ENCODE measurements at regions not wholly inside any gene's neighbourhood (a gene's known extent, or its start where the extent isn't known, plus 50 kb on each side); places are given as distances from the start of the nearest gene placed in this dataset.

DNA sequence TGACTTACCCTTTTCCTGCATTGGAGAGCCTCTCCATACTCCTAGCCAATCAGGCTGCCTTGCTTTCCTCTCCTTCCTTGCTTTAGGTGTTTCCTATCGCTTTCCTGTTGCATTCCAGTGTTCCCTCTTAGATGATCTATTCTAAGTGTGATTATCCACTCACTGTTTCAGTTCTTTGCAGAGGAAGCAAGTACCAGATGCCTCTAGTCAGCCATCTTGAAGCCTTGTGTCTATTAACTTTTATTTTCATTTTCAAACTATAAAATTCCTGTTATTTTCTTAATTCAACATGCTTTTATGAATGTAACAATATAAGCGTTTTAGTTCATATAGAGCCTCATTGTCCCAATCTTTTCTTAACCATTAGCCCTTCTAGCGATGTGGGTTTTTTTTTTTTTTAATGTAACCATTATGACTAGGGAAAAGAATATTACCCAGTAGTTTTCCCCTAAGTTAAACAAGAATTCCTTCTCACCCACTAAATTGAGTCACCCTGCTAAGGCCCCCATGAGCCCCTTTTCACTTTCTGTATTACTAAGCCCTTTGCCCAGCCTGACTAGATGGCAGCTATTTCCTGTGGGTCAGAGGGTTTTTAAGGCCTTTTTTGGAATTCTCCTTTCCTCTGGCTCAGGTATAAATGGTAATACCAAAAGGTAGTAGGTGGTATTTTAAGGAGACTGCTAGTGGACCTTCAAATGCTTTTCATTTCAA is 229.4 kb upstream of the CTNNB1 start:
- POLR2A ChIA-PET (ENCODE audit: low non-redundant PET): no interaction called here
- no peak overlapping the region for H3K27ac ChIP-seq
- CTCF ChIA-PET: interaction anchor here (0.7 kb wide), 1 partner anchor 20 kb away, joined by 3 read pairs; no protein-coding TSS in a partner anchor
- DNase-seq (ENCODE audit: low spot score): no peak
- no peak for TF ChIP-seq CTCF (conservative IDR thresholded peaks at IDR 0.05; ENCODE audit: low read depth)

DNA sequence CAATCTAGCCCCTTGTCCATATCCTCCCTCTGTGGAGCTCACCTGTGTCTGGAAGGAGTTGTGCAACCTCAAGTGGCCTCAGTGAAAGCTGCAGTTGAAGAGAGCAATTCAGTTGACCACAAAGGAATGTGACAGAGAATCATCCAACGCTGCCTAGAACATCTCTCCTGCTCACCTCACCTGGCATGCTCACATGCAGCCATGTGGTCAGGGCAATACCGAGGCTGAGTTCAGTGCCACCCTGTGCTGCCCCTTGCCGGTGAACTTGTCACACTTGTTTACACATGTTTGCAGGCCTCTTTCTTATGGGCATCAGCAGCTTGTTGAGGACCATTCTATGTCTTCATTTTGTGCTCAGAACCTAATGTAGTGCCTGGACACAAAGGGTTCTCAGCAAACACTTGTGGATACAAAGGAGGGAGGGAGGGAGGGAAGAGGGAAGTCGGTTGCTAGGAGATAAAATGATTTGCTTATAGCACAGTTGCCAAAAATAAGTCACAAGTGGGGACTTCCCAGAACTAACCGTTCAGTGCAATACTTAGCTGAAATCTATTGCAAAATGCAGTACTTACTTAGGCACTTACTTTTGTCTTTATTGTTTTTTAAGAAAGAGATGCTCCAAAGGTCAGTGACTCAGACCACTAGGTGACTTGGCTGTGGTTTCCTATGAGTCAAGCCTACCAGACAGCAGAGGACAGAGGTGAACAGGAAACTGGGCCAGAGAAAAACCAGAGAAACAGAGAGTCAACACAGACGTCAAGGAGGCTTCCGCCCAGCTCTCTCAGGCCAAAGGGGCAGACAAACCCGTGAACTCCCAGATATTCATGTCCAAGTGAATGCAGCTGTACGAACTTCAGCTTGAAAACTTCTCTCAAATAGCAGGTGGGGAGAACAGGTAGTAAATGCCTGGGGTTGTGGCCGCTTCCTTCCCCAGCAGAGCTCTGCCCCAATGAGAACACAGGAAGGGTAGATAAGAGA is 227.8 kb upstream of the CTNNB1 start:
- peak; percentile 72 for DNase-seq (ENCODE audit: low spot score)
- TF ChIP-seq CTCF (conservative IDR thresholded peaks at IDR 0.05; ENCODE audit: low read depth): 0 out of 2 replicates have a peak, but pooled peaks have one; percentile 7
- ChIA-PET CTCF (no interaction called here), POLR2A (ENCODE audit: low non-redundant PET) (no interaction called here)
- H3K27ac ChIP-seq: peak overlapping the region; percentile 78

DNA sequence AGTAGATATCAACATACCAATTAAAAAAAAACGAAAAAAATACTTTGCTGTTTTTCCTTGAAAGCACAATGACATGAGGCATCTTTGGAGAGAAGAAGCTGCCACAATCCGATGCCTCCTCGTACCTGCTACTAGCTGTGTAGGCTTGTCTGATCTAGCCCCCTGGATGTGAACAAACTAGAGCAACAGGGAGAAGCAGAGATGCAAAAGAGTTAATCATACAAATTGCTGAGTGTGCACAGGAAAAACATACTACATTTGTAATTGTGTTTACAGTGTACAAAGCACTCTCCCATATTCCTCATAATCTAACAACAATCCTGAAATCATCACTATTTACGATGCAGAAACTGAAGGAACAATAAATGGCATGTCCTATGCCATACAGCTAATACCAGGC is 227.0 kb upstream of the CTNNB1 start:
- ChIA-PET POLR2A (ENCODE audit: low non-redundant PET) (no interaction called here), CTCF (no interaction called here)
- TF ChIP-seq CTCF (conservative IDR thresholded peaks at IDR 0.05; ENCODE audit: low read depth): no peak
- no peak for DNase-seq (ENCODE audit: low spot score)
- H3K27ac ChIP-seq: no peak overlapping the region

- DNase-seq (ENCODE audit: low spot score): no peak
- ChIA-PET CTCF (no interaction called here), POLR2A (ENCODE audit: low non-redundant PET) (no interaction called here)
- H3K27ac ChIP-seq: no peak overlapping the region
- TF ChIP-seq CTCF (conservative IDR thresholded peaks at IDR 0.05; ENCODE audit: low read depth): no peak
Measured at GRCh38 chr3:40973141-40973540, 226.2 kb upstream of the CTNNB1 start.

- H3K27ac ChIP-seq: no peak overlapping the region
- ChIA-PET CTCF (no interaction called here), POLR2A (ENCODE audit: low non-redundant PET) (no interaction called here)
- TF ChIP-seq CTCF (conservative IDR thresholded peaks at IDR 0.05; ENCODE audit: low read depth): no peak
- DNase-seq (ENCODE audit: low spot score): no peak
Measured at GRCh38 chr3:40975711-40976121, 223.6 kb upstream of the CTNNB1 start.

DNA sequence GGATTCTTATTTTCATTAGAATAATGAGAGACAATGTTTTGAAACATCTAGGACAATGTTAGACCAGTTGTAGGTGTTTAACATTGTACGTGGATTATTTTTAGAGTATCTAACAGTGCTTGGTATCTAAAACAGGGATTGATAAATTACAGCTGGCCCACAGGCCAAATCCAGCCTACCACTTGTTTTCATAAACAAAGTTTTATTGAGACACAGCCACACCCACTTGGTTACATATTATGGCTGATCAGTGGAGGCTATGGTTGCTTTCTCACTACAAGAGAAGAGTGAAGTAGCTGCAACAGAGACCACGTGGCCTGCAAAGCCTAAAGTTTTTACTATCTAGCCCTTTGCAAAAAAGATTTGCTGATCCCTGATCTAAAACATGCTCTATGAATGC is 223.1 kb upstream of the CTNNB1 start:
- ChIA-PET CTCF (interaction anchor here (0.6 kb wide), 1 partner anchor 255 kb away, joined by 3 read pairs; no protein-coding TSS in a partner anchor), POLR2A (ENCODE audit: low non-redundant PET) (no interaction called here)
- no peak overlapping the region for H3K27ac ChIP-seq
- TF ChIP-seq CTCF (conservative IDR thresholded peaks at IDR 0.05; ENCODE audit: low read depth): no peak
- DNase-seq (ENCODE audit: low spot score): no peak
